Glomerular visceral epithelial cell (primary cell): ENCODE measurements at regions not wholly inside any gene's neighbourhood (a gene's known extent, or its start where the extent isn't known, plus 50 kb on each side); places are given as distances from the start of the nearest gene placed in this dataset.

Experiments used
- DNase-seq: peaks from one replicate; pipeline ENCODE4 v3.0.0-alpha.2; 2016; ENCODE audit errors: extremely low spot score

GRCh38 chr10:4587466-4587865 lies 238.5 kb upstream of the AKR1E2 start:
- DNase-seq = no peak

- DNase-seq = peak; percentile 47
Observed at GRCh38 chr10:4586776-4587175, 239.2 kb upstream of the AKR1E2 start.

- no peak for DNase-seq
Observed at GRCh38 chr10:4581929-4582328, 244.1 kb upstream of the AKR1E2 start.

GRCh38 chr10:4579844-4580243 lies 246.2 kb upstream of the AKR1E2 start:
- DNase-seq = no peak

- DNase-seq = no peak
Observed at GRCh38 chr10:4576206-4576605, 249.8 kb upstream of the AKR1E2 start.

- DNase-seq = no peak
Observed at GRCh38 chr10:4569151-4569550, 256.9 kb upstream of the AKR1E2 start.

- DNase-seq = no peak
Observed at GRCh38 chr10:4568731-4569130, 257.3 kb upstream of the AKR1E2 start.

- DNase-seq = no peak
Observed at GRCh38 chr10:4568086-4568485, 257.9 kb upstream of the AKR1E2 start.

GRCh38 chr10:4567637-4568036 lies 258.4 kb upstream of the AKR1E2 start:
- DNase-seq = no peak

GRCh38 chr10:4566011-4566410 lies 260.0 kb upstream of the AKR1E2 start:
- DNase-seq = no peak

GRCh38 chr10:4561296-4561695 lies 264.7 kb upstream of the AKR1E2 start:
- no peak for DNase-seq

GRCh38 chr10:4557469-4557868 lies 268.5 kb upstream of the AKR1E2 start:
- no peak for DNase-seq

GRCh38 chr10:4556527-4556926 lies 269.5 kb upstream of the AKR1E2 start:
- DNase-seq = no peak

GRCh38 chr10:4555920-4556319 lies 270.1 kb upstream of the AKR1E2 start:
- no peak for DNase-seq

- no peak for DNase-seq
Observed at GRCh38 chr10:4549139-4549653, 276.8 kb upstream of the AKR1E2 start.

GRCh38 chr10:4546931-4547330 lies 279.1 kb upstream of the AKR1E2 start:
- no peak for DNase-seq

GRCh38 chr10:4546500-4546899 lies 279.5 kb upstream of the AKR1E2 start:
- peak; percentile 91 for DNase-seq

GRCh38 chr10:4545062-4545461 lies 280.9 kb upstream of the AKR1E2 start:
- no peak for DNase-seq

- DNase-seq = no peak
Observed at GRCh38 chr10:4543938-4544533, 282.0 kb upstream of the AKR1E2 start.

GRCh38 chr10:4541292-4541691 lies 284.7 kb upstream of the AKR1E2 start:
- peak; percentile 86 for DNase-seq

GRCh38 chr10:4538016-4538415 lies 288.0 kb upstream of the AKR1E2 start:
- no peak for DNase-seq

- no peak for DNase-seq
Observed at GRCh38 chr10:4535521-4535920, 290.5 kb upstream of the AKR1E2 start.

- no peak for DNase-seq
Observed at GRCh38 chr10:4533621-4534020, 292.4 kb upstream of the AKR1E2 start.

- no peak for DNase-seq
Observed at GRCh38 chr10:4532976-4533375, 293.0 kb upstream of the AKR1E2 start.
